LNCaP clone FGC (cell line): ENCODE measurements at regions not wholly inside any gene's neighbourhood (a gene's known extent, or its start where the extent isn't known, plus 50 kb on each side); places are given as distances from the start of the nearest gene placed in this dataset.

Experiments used
- DNase-seq: peaks from one replicate; pipeline ENCODE4 v3.0.0-alpha.2; 2011; ENCODE audit warnings: low read depth
- H3K4me3 ChIP-seq: 2 replicates; pipeline ENCODE4 v1.5.1; 2011; ENCODE audit warnings: mild to moderate bottlenecking, low read depth, low read length, control low read depth
- CTCF ChIP-seq: IDR thresholded peaks from 2 replicates; pipeline ENCODE4 v1.5.1; 2012; ENCODE audit warnings: mild to moderate bottlenecking; ENCODE audit not compliant: control insufficient read depth, insufficient read depth; ENCODE audit errors: extremely low read depth

- no peak for TF ChIP-seq CTCF
- no peak for DNase-seq
Measured at GRCh38 chr1:87686136-87686495, 357.4 kb downstream of the LMO4 start.

GRCh38 chr1:87686671-87687070 lies 358.0 kb downstream of the LMO4 start:
- H3K4me3 ChIP-seq = no peak overlapping the region
- no peak for DNase-seq
- TF ChIP-seq CTCF = no peak

More at GRCh38 chr1:87686136-87686495, 357.4 kb downstream of the LMO4 start:
- H3K4me3 ChIP-seq = no peak overlapping the region

- DNase-seq = peak; percentile 11
- no peak overlapping the region for H3K4me3 ChIP-seq
- no peak for TF ChIP-seq CTCF
Measured at GRCh38 chr1:87688136-87688535, 359.5 kb downstream of the LMO4 start.

GRCh38 chr1:87689487-87689886 lies 360.8 kb downstream of the LMO4 start:
- no peak overlapping the region for H3K4me3 ChIP-seq
- TF ChIP-seq CTCF = no peak
- no peak for DNase-seq

GRCh38 chr1:87696483-87696882 lies 367.8 kb downstream of the LMO4 start:
- no peak for TF ChIP-seq CTCF
- DNase-seq = no peak
- no peak overlapping the region for H3K4me3 ChIP-seq

GRCh38 chr1:87702455-87702854 lies 373.8 kb downstream of the LMO4 start:
- TF ChIP-seq CTCF = no peak
- no peak overlapping the region for H3K4me3 ChIP-seq

GRCh38 chr1:87705233-87705632 lies 376.6 kb downstream of the LMO4 start:
- no peak overlapping the region for H3K4me3 ChIP-seq
- DNase-seq = no peak
- no peak for TF ChIP-seq CTCF

More at GRCh38 chr1:87702455-87702854, 373.8 kb downstream of the LMO4 start:
- DNase-seq = no peak
